ENCODE measurements at regions not wholly inside any gene's neighbourhood (a gene's known extent, or its start where the extent isn't known, plus 50 kb on each side); places are given as distances from the start of the nearest gene placed in this dataset.
"Not testable (repeated sequence)": the region's sequence is repeated elsewhere in the genome, so short reads cannot be mapped to it uniquely, and the experiment has no call there.

GRCh38 chr6:16834242-16834641 lies 73.0 kb upstream of the ATXN1 start:
- DNase-seq (ENCODE audit: insufficient read length, low spot score) (no peak), FAIRE-seq (no peak)

- no peak for FAIRE-seq
Measured at GRCh38 chr6:16832721-16833120, 71.5 kb upstream of the ATXN1 start.

DNA sequence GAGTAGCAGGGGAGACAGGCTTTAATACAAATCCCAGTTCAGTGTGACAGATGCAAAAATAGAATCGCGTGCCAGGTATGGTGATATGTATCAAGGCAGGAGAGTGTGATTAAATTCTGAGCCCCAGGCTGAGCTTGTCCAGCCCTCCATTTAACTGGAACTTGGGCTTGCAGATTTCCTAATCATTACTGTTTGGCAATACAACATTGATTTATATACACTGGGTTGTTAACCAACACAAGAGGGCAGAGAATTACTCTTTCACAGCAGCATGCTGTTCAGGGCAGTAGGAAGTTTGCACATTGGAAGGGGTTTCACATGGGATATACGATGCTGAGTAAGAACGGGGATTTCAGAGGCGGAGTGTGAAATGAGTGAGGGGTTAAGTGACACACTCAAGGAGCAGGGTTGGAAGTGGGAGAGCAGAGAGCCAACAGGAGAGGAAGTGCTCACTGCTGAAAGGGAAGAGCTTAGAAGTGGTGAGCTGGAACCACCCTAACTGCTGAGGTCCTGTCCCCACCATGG lies 70.8 kb upstream of the ATXN1 start:
- no peak for FAIRE-seq

More at GRCh38 chr6:16832721-16833120, 71.5 kb upstream of the ATXN1 start:
- DNase-seq (ENCODE audit: insufficient read length, low spot score): no peak

DNA sequence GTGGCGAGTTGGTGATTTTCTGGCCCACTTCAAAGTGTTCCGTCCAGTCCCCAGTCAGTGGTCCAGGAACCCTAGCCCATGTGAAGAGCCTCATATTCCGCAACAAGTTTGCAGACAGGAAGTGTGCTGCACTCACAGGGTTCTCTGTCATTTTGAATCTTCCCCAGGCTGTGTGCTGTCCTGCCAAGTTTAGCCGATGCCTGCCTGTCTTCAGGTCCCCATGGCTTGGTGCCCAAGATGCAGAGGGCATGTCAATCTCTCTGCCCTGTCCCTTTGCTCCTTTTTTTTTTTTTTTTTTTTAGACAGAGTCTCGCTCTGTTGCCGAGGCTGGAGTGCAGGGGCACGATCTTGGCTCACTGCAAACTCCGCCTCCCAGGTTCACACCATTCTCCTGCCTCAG lies 69.9 kb upstream of the ATXN1 start:
- FAIRE-seq (no peak), DNase-seq (ENCODE audit: insufficient read length, low spot score) (no peak)

More for the DNA sequence above, 70.8 kb upstream of the ATXN1 start:
- no peak for DNase-seq (ENCODE audit: insufficient read length, low spot score)

GRCh38 chr6:16828058-16828457 lies 66.8 kb upstream of the ATXN1 start:
- FAIRE-seq: no peak
- no peak for DNase-seq (ENCODE audit: insufficient read length, low spot score)

DNA sequence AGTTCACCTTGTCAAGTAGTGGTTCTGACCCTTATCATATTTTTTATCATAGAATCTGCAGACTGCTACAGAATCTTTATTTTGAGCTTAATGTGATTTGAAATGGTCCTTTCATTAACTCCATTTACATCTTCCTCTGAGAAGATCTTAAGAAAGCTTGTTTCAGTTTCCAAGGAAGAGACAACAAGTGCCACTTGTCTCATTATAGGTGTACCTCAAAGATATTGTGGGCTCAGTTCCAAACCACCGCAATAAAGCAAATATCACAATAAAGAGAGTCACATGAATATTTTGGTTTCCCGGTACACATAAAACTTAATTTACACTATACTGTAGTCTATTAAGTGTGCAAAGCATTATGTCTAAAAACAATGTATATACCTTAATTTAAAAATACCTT lies 66.4 kb upstream of the ATXN1 start:
- no peak for DNase-seq (ENCODE audit: insufficient read length, low spot score)
- no peak for FAIRE-seq

DNA sequence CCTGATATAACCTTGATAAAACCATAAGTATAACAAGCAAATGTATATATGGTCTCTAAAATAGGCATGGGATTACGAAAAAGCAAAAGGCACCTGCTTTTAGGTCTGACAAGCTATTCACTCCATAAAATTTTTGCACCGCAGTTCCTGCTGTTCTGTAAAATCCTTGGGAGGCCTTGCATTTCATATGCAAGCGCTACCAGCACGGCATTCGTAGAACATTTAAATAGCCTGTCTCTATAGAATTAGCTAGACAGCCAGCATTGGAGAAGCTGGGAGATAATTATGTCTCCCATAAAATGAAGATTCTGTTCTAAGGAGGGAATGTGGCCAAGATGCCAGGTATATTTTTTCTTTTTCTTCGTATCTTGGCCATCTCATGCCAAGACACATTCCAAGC lies 64.5 kb upstream of the ATXN1 start:
- FAIRE-seq: no peak

GRCh38 chr6:16824845-16825685 lies 63.8 kb upstream of the ATXN1 start:
- FAIRE-seq: no peak
- DNase-seq (ENCODE audit: insufficient read length, low spot score): no peak

More for the DNA sequence above, 64.5 kb upstream of the ATXN1 start:
- no peak for DNase-seq (ENCODE audit: insufficient read length, low spot score)

DNA sequence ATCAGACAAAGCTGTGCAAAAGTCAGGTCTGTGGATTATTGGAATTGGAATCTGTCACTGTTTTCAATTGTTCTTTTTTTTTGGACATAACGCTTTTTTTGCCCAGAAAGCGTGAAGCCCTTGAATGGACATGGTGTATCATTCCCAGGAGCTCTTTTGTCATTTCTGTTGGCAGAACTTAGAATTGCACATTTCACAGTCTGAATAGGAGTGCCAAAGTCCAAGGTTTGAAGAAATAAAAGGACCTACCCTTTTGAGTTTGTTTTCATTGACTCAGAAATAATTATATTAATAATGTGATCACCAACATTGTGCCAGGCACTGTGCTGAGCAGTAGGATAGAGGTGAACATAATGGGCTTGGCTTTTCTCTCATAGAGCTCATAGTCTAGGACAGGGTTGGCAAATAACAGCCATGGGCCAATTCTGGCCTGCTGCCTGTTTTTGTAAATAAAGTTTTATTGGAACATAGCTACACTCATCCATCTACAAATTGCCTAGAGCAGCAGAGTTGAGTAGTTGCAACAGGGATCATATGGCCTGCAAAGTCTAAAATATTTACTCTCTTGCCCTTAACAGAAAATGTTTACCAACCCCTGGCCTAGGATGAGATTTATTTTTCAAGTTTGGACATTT lies 62.6 kb upstream of the ATXN1 start:
- no peak for FAIRE-seq
- no peak for DNase-seq (ENCODE audit: insufficient read length, low spot score)

DNA sequence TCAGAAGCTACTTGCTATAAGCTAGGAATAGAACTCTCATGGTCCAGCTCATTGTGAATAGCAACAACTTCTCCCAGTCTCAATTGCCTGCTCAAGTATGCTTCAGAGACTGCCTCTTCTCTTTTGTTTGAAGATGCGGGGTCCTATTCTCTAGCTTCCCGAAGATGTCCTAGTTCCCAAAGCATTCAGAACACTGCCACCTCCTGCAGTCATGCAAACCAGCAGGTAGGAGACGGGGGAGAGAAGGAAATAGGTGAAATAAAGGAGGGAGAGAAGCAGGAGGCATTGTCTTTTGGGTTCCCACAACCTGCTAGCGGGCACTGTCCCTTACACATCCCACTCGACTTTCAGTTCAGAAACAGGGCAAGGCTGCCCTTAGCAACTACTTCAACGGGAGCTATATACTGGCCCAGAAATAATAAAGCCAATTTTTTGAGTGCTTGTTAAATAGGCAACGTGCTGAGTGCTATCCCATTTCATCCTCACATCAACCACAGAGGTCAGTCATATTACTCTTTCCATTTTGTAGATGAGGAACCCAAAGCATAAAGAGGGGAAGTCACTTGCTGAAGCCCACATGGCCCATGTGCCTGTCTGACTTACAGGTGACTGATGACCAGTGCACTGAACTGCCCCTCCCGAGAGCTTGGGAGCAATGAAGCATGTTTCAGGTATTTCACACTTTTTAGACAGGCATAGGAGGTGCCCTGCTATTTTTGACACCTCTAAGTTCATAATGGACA lies 61.9 kb upstream of the ATXN1 start:
- FAIRE-seq: no peak

DNA sequence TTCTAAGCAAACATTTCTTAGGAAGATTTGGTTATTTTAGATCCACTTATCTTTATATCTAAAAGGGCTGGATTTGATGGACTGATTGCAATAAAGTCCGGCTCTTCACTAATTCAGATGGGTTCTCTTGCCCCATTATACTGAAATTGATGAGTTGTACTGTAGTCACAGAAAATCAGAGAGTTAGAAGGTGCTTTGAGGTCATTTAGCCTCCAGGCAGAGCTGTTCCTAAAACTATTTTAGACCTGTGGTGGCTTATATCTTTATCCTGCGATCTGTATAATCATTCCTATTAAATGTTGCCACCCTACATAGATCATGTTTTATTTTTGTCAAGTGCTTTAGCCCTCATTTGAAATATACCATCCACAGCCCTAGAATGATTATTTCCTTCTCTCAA lies 61.3 kb upstream of the ATXN1 start:
- DNase-seq (ENCODE audit: insufficient read length, low spot score) (no peak), FAIRE-seq (no peak)

More for the DNA sequence above, 61.9 kb upstream of the ATXN1 start:
- no peak for DNase-seq (ENCODE audit: insufficient read length, low spot score)

GRCh38 chr6:16821834-16822264 lies 60.6 kb upstream of the ATXN1 start:
- FAIRE-seq: no peak
- no peak for DNase-seq (ENCODE audit: insufficient read length, low spot score)

DNA sequence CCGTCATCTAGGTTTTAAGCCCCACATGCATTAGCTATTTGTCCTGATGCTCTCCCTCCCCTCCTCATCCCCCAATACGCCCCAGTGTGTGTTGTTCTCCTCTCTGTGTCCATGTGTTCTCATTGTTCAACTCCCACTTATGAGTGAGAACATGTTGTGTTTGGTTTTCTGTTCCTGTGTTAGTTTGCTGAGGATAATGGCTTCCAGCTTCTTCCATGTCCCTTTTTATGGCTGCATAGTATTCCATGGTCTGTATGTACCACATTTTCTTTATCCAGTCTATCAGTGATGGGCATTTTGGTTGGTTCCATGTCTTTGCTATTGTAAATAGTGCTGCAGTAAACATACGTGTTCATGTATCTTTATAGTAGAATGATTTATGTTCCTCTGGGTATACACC lies 59.0 kb upstream of the ATXN1 start:
- DNase-seq (ENCODE audit: insufficient read length, low spot score); FAIRE-seq: not testable (repeated sequence)

DNA sequence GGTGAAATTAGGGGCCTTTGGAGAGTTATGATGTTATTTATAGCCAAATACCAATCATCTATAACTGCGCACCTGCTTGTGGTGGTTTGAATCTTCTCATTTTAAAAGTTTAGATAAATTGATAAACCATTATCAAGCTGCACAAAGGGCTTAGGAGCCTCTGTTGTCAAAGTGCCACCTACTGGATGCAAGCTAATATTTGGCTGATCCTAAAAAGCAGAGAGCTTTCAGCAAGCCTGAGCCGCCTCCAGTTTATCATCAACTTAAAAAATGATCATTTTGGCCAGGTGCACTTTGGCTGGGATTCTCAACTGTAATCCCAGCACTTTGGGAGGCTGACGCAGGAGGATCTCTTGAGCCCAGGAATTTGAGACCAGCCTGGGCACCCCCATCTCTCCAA lies 58.5 kb upstream of the ATXN1 start:
- FAIRE-seq (no peak), DNase-seq (ENCODE audit: insufficient read length, low spot score) (no peak)

- DNase-seq (ENCODE audit: insufficient read length, low spot score) (no peak), FAIRE-seq (no peak)
Measured at GRCh38 chr6:16818992-16819626, 57.8 kb upstream of the ATXN1 start.

GRCh38 chr6:16817594-16817993 lies 56.3 kb upstream of the ATXN1 start:
- FAIRE-seq (no peak), DNase-seq (ENCODE audit: insufficient read length, low spot score) (no peak)

DNA sequence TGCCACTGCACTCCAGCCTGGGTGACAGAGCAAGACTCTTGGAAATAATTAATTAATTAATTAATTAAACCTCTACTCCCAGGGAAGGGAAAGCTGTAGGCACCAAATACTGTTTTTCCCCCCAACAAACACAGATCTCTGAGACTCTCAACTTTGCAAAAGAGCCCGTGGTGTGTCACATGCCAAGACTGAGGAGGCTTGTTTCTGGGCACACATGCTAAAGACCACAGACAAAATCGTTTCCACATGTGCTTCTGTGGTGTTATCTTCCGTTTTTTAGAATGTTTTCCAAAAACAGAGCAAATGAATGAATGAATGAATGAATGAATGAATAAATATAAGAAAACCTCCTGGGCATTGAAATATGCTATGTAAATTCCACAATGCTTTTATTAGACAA lies 55.6 kb upstream of the ATXN1 start:
- DNase-seq (ENCODE audit: insufficient read length, low spot score) (no peak), FAIRE-seq (no peak)

DNA sequence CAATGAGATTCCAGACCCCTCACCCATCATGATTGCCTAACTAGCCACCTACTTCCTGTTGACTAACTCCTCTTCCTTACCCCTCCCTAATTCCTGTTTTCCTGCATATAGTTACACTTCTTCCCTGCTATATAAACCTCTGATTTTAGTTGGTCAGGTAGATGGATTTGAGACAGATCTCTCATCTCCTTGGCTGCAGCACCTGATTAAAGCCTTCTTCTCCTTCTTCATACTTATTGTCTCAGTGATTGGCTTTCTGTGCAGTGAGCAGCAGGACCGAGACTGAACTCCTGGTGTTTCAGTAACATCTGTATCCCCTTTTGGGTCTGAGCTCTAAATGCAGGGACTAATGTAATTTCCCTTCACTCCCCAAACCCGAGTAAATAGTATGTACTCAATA lies 51.7 kb upstream of the ATXN1 start:
- DNase-seq (ENCODE audit: insufficient read length, low spot score) (no peak), FAIRE-seq (no peak)

GRCh38 chr6:16811277-16811979 lies 50.2 kb upstream of the ATXN1 start:
- DNase-seq (ENCODE audit: insufficient read length, low spot score): no peak
- FAIRE-seq: no peak
